ENCODE measurements at regions not wholly inside any gene's neighbourhood (a gene's known extent, or its start where the extent isn't known, plus 50 kb on each side); places are given as distances from the start of the nearest gene placed in this dataset.
A peak's percentile ranks its signal among the peaks of the same experiment; 100 is the strongest.

GRCh38 chr9:103397868-103398600 lies 402.9 kb downstream of the CYLC2 start:
- no peaks in the 10 kb centered on the region for H3K4me1 Mint-ChIP-seq (ENCODE audit: low read depth)
- H3K36me3 Mint-ChIP-seq (ENCODE audit: low read depth), result no peaks in the 10 kb centered on the region
- peaks cover 3% of the 10 kb centered on the region for H3K27me3 Mint-ChIP-seq (ENCODE audit: low read depth)
- no peaks in the 10 kb centered on the region for H3K9me3 Mint-ChIP-seq (ENCODE audit: low read depth)
- no peak overlapping the region for H3K4me3 Mint-ChIP-seq (ENCODE audit: unreplicated experiment)
- H3K27ac Mint-ChIP-seq (ENCODE audit: unreplicated experiment), result no peak overlapping the region
- peak; percentile 70 for TF ChIP-seq CTCF (IDR thresholded peaks at IDR 0.05)
- DNase-seq (ENCODE audit: low spot score), result peak; percentile 46

- TF ChIP-seq CTCF (IDR thresholded peaks at IDR 0.05), result no peak
- H3K9me3 Mint-ChIP-seq (ENCODE audit: low read depth), result no peaks in the 10 kb centered on the region
- H3K27me3 Mint-ChIP-seq (ENCODE audit: low read depth), result peaks cover 3% of the 10 kb centered on the region
- H3K27ac Mint-ChIP-seq (ENCODE audit: unreplicated experiment), result no peak overlapping the region
- no peaks in the 10 kb centered on the region for H3K36me3 Mint-ChIP-seq (ENCODE audit: low read depth)
- no peak overlapping the region for H3K4me3 Mint-ChIP-seq (ENCODE audit: unreplicated experiment)
- H3K4me1 Mint-ChIP-seq (ENCODE audit: low read depth), result no peaks in the 10 kb centered on the region
- DNase-seq (ENCODE audit: low spot score), result no peak
These were observed 404.4 kb downstream of the CYLC2 start for GRCh38 chr9:103399535-103399934.

- Mint-ChIP-seq H3K27ac (ENCODE audit: unreplicated experiment) (no peak overlapping the region), H3K9me3 (ENCODE audit: low read depth) (no peaks in the 10 kb centered on the region), H3K4me3 (ENCODE audit: unreplicated experiment) (no peak overlapping the region), H3K27me3 (ENCODE audit: low read depth) (no peaks in the 10 kb centered on the region), H3K4me1 (ENCODE audit: low read depth) (no peaks in the 10 kb centered on the region), H3K36me3 (ENCODE audit: low read depth) (no peaks in the 10 kb centered on the region)
- TF ChIP-seq CTCF (IDR thresholded peaks at IDR 0.05), result no peak
- peak; percentile 38 for DNase-seq (ENCODE audit: low spot score)
These were observed 412.1 kb downstream of the CYLC2 start for GRCh38 chr9:103407260-103407659.

- H3K27ac Mint-ChIP-seq (ENCODE audit: unreplicated experiment), result no peak overlapping the region
- H3K9me3 Mint-ChIP-seq (ENCODE audit: low read depth), result no peaks in the 10 kb centered on the region
- TF ChIP-seq CTCF (IDR thresholded peaks at IDR 0.05), result no peak
- H3K27me3 Mint-ChIP-seq (ENCODE audit: low read depth), result no peaks in the 10 kb centered on the region
- H3K4me1 Mint-ChIP-seq (ENCODE audit: low read depth), result no peaks in the 10 kb centered on the region
- H3K36me3 Mint-ChIP-seq (ENCODE audit: low read depth), result no peaks in the 10 kb centered on the region
- DNase-seq (ENCODE audit: low spot score), result no peak
- no peak overlapping the region for H3K4me3 Mint-ChIP-seq (ENCODE audit: unreplicated experiment)
These were observed 414.9 kb downstream of the CYLC2 start for GRCh38 chr9:103410059-103410458.

- Mint-ChIP-seq H3K36me3 (ENCODE audit: low read depth) (no peaks in the 10 kb centered on the region), H3K27me3 (ENCODE audit: low read depth) (no peaks in the 10 kb centered on the region)
- no peak for DNase-seq (ENCODE audit: low spot score)
These were observed 432.6 kb downstream of the CYLC2 start for GRCh38 chr9:103427696-103428095.

More at GRCh38 chr9:103427696-103428095, 432.6 kb downstream of the CYLC2 start:
- Mint-ChIP-seq H3K4me1 (ENCODE audit: low read depth) (no peaks in the 10 kb centered on the region), H3K4me3 (ENCODE audit: unreplicated experiment) (no peak overlapping the region), H3K9me3 (ENCODE audit: low read depth) (peaks cover 8% of the 10 kb centered on the region), H3K27ac (ENCODE audit: unreplicated experiment) (no peak overlapping the region)
- TF ChIP-seq CTCF (IDR thresholded peaks at IDR 0.05), result no peak
